ENCODE measurements at regions not wholly inside any gene's neighbourhood (a gene's known extent, or its start where the extent isn't known, plus 50 kb on each side); places are given as distances from the start of the nearest gene placed in this dataset.

GRCh38 chr9:99724640-99725039, 97.0 kb upstream of the NR4A3 start:
- TF ChIP-seq CTCF (IDR thresholded peaks at IDR 0.05): no peak
- intact Hi-C loops (cut with micrococcal nuclease): loop anchor here in 1 of 2 donors (10.0 kb wide), 1 partner anchor 90 kb away; no protein-coding TSS in a partner anchor
- no peaks in the 10 kb centered on the region for H3K36me3 Mint-ChIP-seq
- no peak overlapping the region for H3K4me3 ChIP-seq (replicated peaks in 1 of 3; ENCODE audit: low read depth in 2 of 3, low read length in 3 of 3)
- H3K79me2 ChIP-seq (ENCODE audit: insufficient read depth, low read length): no peaks in the 10 kb centered on the region
- no peak overlapping the region for H3K4me2 ChIP-seq (replicated peaks; ENCODE audit: extremely low read depth, low read length, poor library complexity, severe bottlenecking)
- no peak for DNase-seq
- no peaks in the 10 kb centered on the region for H3K27me3 Mint-ChIP-seq (ENCODE audit: low read depth in 3 of 3)
- no peaks in the 10 kb centered on the region for H3K27me3 ChIP-seq (ENCODE audit: control insufficient read depth in 2 of 2, insufficient read depth in 2 of 2, low read length in 2 of 2)
- H4K20me1 ChIP-seq (ENCODE audit: insufficient read depth, low read length): no peaks in the 10 kb centered on the region
- H3K9me3 ChIP-seq (replicated peaks in 1 of 2; ENCODE audit: control insufficient read depth in 1 of 2, insufficient read depth in 1 of 2, low read length in 2 of 2): no peaks in the 10 kb centered on the region
- no peak overlapping the region for H3K9ac ChIP-seq (ENCODE audit: insufficient read depth, low read length, poor library complexity, severe bottlenecking)
- H3K27ac ChIP-seq (ENCODE audit: low read depth in 1 of 2, low read length in 2 of 2): no peak overlapping the region
- H3K9me3 Mint-ChIP-seq: no peaks in the 10 kb centered on the region
- H2AFZ ChIP-seq (ENCODE audit: insufficient read depth, low read depth, low read length, poor library complexity, severe bottlenecking): no peak overlapping the region
- H3K27ac Mint-ChIP-seq: no peak overlapping the region
- H3K36me3 ChIP-seq (replicated peaks in 1 of 2; ENCODE audit: control insufficient read depth in 1 of 2, insufficient read depth in 2 of 2, low read length in 2 of 2): no peaks in the 10 kb centered on the region
- H3K4me1 ChIP-seq (ENCODE audit: control insufficient read depth in 1 of 2, insufficient read depth in 2 of 2, low read length in 2 of 2): peaks cover 5 to 13% of the 10 kb centered on the region in 2 donors
- no peak overlapping the region for H3K4me3 Mint-ChIP-seq
- peaks cover 15% of the 10 kb centered on the region for H3K4me1 Mint-ChIP-seq

GRCh38 chr9:99725852-99726251, 95.8 kb upstream of the NR4A3 start:
- Mint-ChIP-seq H3K27ac (no peak overlapping the region), H3K36me3 (no peaks in the 10 kb centered on the region), H3K4me1 (peaks cover 4% of the 10 kb centered on the region), H3K4me3 (no peak overlapping the region), H3K27me3 (ENCODE audit: low read depth in 3 of 3) (no peaks in the 10 kb centered on the region), H3K9me3 (no peaks in the 10 kb centered on the region)
- H4K20me1 ChIP-seq (ENCODE audit: insufficient read depth, low read length): no peaks in the 10 kb centered on the region
- no peaks in the 10 kb centered on the region for H3K36me3 ChIP-seq (replicated peaks in 1 of 2; ENCODE audit: control insufficient read depth in 1 of 2, insufficient read depth in 2 of 2, low read length in 2 of 2)
- TF ChIP-seq CTCF (IDR thresholded peaks at IDR 0.05): no peak
- H3K4me3 ChIP-seq (replicated peaks in 1 of 3; ENCODE audit: low read depth in 2 of 3, low read length in 3 of 3): no peak overlapping the region
- DNase-seq: no peak
- H3K27ac ChIP-seq (ENCODE audit: low read depth in 1 of 2, low read length in 2 of 2): no peak overlapping the region
- no peak overlapping the region for H3K4me2 ChIP-seq (replicated peaks; ENCODE audit: extremely low read depth, low read length, poor library complexity, severe bottlenecking)
- H3K79me2 ChIP-seq (ENCODE audit: insufficient read depth, low read length): no peaks in the 10 kb centered on the region
- intact Hi-C loops (cut with micrococcal nuclease): loop anchor here in 1 of 2 donors (10.0 kb wide), 1 partner anchor 91 kb away; no protein-coding TSS in a partner anchor
- H3K4me1 ChIP-seq (ENCODE audit: control insufficient read depth in 1 of 2, insufficient read depth in 2 of 2, low read length in 2 of 2): peaks cover 0 to 3% of the 10 kb centered on the region in 2 donors
- H2AFZ ChIP-seq (ENCODE audit: insufficient read depth, low read depth, low read length, poor library complexity, severe bottlenecking): no peak overlapping the region
- no peaks in the 10 kb centered on the region for H3K9me3 ChIP-seq (replicated peaks in 1 of 2; ENCODE audit: control insufficient read depth in 1 of 2, insufficient read depth in 1 of 2, low read length in 2 of 2)
- H3K9ac ChIP-seq (ENCODE audit: insufficient read depth, low read length, poor library complexity, severe bottlenecking): no peak overlapping the region
- no peaks in the 10 kb centered on the region for H3K27me3 ChIP-seq (ENCODE audit: control insufficient read depth in 2 of 2, insufficient read depth in 2 of 2, low read length in 2 of 2)

All from CD14-positive monocyte (primary cell).